K562 (cell line): ENCODE measurements at regions not wholly inside any gene's neighbourhood (a gene's known extent, or its start where the extent isn't known, plus 50 kb on each side); places are given as distances from the start of the nearest gene placed in this dataset.

Source experiments
- ATAC-seq: fragments of 200-7000 bp; cut with Tn5 transposase; 3 replicates; pipeline ENCODE4 v1.9.1; 2020; ENCODE audit warnings: moderate library complexity
- BruUV-seq: library from RNA; stranded (reverse); fragments of 400-500 nt; replicated peaks from 2 replicates; lab custom pipeline; 2021; lab: Mats Ljungman, UMichigan
- CTCF ChIA-PET: fragments of 300-600 bp; formaldehyde crosslinking; extraction: SDS; loops from one replicate; lab custom pipeline; 2021; ENCODE audit warnings: low intra/inter-chr PET ratio; lab: Yijun Ruan, JAX
- POLR2A ChIA-PET: fragments of 300-600, 350-650 bp; sonication (Branson Sonifier 250); formaldehyde crosslinking; extraction: SDS; loops from one replicate; lab custom pipeline; 2021; ENCODE audit warnings: antibody characterized with exemption, inconsistent platforms; lab: Yijun Ruan, JAX
- DNase-seq, 4 experiments: peaks; one replicate each; pipeline versions ENCODE4 v3.0.0 to v3.0.0-alpha.2; 2011 to 2018; ENCODE audit warnings: low spot score in 3 of 4, mixed read lengths in 3 of 4; ENCODE audit errors: extremely low read depth in 1 of 4
- FAIRE-seq: peaks from 2 replicates; lab custom pipeline; 2011; peaks lifted over from hg19 to GRCh38; lab: Jason Lieb, UNC
- H2AFZ ChIP-seq: 2 replicates; pipeline ENCODE4 v1.6.0; 2011; ENCODE audit warnings: low read depth, low read length, control low read depth, inconsistent platforms
- H3K27ac ChIP-seq: fragments of 200-600 bp; 3 replicates; pipeline ENCODE4 v1.8.0; 2011; ENCODE audit warnings: low read depth, mild to moderate bottlenecking, control low read depth, inconsistent platforms, low read length, moderate library complexity, mixed read lengths; ENCODE audit errors: extremely low read depth
- H3K27me3 ChIP-seq, 2 experiments: fragments of 300-600 bp in 1 of 2; 2 replicates in 1 of 2; 3 replicates in 1 of 2; pipeline versions ENCODE4 v1.6.0 to v1.8.0; 2011; ENCODE audit warnings: inconsistent platforms in 2 of 2, low read length in 2 of 2, mild to moderate bottlenecking in 1 of 2, mixed read lengths in 1 of 2, moderate library complexity in 1 of 2; ENCODE audit not compliant: control insufficient read depth in 2 of 2, insufficient read depth in 2 of 2
- H3K36me3 ChIP-seq: fragments of 300-600 bp; 3 replicates; pipeline ENCODE4 v1.8.0; 2011; ENCODE audit warnings: mild to moderate bottlenecking, low read length, inconsistent platforms; ENCODE audit not compliant: control insufficient read depth, insufficient read depth
- H3K4me1 ChIP-seq, 2 experiments: fragments of 200-600 bp in 1 of 2; replicated peaks in 1 of 2; 2 replicates in 1 of 2; 3 replicates in 1 of 2; pipeline versions ENCODE4 v1.5.1 to v1.8.0; 2011; ENCODE audit warnings: inconsistent platforms in 2 of 2, low read length in 2 of 2, mild to moderate bottlenecking in 1 of 2, mixed read lengths in 1 of 2, moderate library complexity in 1 of 2; ENCODE audit not compliant: control insufficient read depth in 2 of 2, insufficient read depth in 2 of 2
- H3K4me2 ChIP-seq: 2 replicates; pipeline ENCODE4 v1.6.1; 2011; ENCODE audit warnings: low read length, control low read depth, inconsistent platforms, mixed read lengths; ENCODE audit not compliant: insufficient read depth
- H3K4me3 ChIP-seq: fragments of 200-600 bp; sonication (generic), shearing (Covaris generic); 2 replicates; pipeline ENCODE4 v1.5.1; 2016; ENCODE audit warnings: control low read depth, inconsistent platforms
- H3K79me2 ChIP-seq: fragments of 200-600 bp; 3 replicates; pipeline ENCODE4 v1.8.0; 2011; ENCODE audit warnings: low read length, inconsistent platforms; ENCODE audit not compliant: control insufficient read depth, insufficient read depth
- H3K9ac ChIP-seq, 2 experiments: 2 replicates each; pipeline versions ENCODE4 v1.6.0 to v1.6.1; 2011; ENCODE audit warnings: low read depth in 2 of 2, low read length in 2 of 2, control low read depth in 1 of 2, inconsistent platforms in 1 of 2, mild to moderate bottlenecking in 1 of 2, mixed read lengths in 1 of 2; ENCODE audit not compliant: insufficient read depth in 1 of 2
- H3K9me1 ChIP-seq: one replicate; pipeline ENCODE4 v1.6.0; 2011; ENCODE audit warnings: inconsistent platforms, mild to moderate bottlenecking, low read length, moderate library complexity; ENCODE audit not compliant: control insufficient read depth, insufficient read depth
- H3K9me3 ChIP-seq: replicated peaks from 2 replicates; pipeline ENCODE4 v1.5.1; 2011; ENCODE audit warnings: low read depth, low read length, inconsistent platforms; ENCODE audit not compliant: control insufficient read depth, insufficient read depth
- H4K20me1 ChIP-seq: replicated peaks from 2 replicates; pipeline ENCODE4 v1.6.1; 2011; ENCODE audit warnings: low read length, inconsistent platforms, mixed read lengths; ENCODE audit not compliant: control insufficient read depth, insufficient read depth
- ARID2 ChIP-seq: fragments of 450-650 bp; IDR thresholded peaks from 2 replicates; pipeline ENCODE4 v1.6.1; 2017; ENCODE audit warnings: antibody characterized with exemption, mild to moderate bottlenecking
- CCAR2 ChIP-seq: fragments of 200-400 bp; formaldehyde crosslinking; IDR thresholded peaks from 2 replicates; pipeline ENCODE4 v1.6.1; 2017; ENCODE audit warnings: mild to moderate bottlenecking, low read depth, low read length
- CCNT2 ChIP-seq: IDR thresholded peaks from 2 replicates; pipeline ENCODE4 v1.6.1; 2011; ENCODE audit warnings: borderline replicate concordance, low read depth, mild to moderate bottlenecking, moderate library complexity, mixed read lengths, low read length; ENCODE audit not compliant: insufficient read length; ENCODE audit errors: extremely low read depth
- CHD4 ChIP-seq: fragments of 200-600 bp; sonication (generic); IDR thresholded peaks from 3 replicates; pipeline ENCODE4 v1.6.1; 2012; ENCODE audit warnings: low read depth, mild to moderate bottlenecking, mixed read lengths, low read length, inconsistent platforms; ENCODE audit not compliant: insufficient read depth, insufficient replicate concordance, poor library complexity, severe bottlenecking
- CREBBP ChIP-seq: IDR thresholded peaks from one replicate; pipeline ENCODE4 v1.6.1; 2012; ENCODE audit warnings: low read depth, mild to moderate bottlenecking, control low read depth, inconsistent platforms, low read length
- HDAC1 ChIP-seq, 2 experiments: fragments of 450-650 bp; IDR thresholded peaks; 2 replicates each; pipeline ENCODE4 v1.6.1; 2016 to 2017; ENCODE audit warnings: inconsistent platforms in 1 of 2, mild to moderate bottlenecking in 1 of 2, moderate library complexity in 1 of 2
- IRF9 ChIP-seq: fragments of 450-650 bp; IDR thresholded peaks from 2 replicates; pipeline ENCODE4 v1.6.1; 2016; ENCODE audit warnings: missing biosample characterization, missing genetic modification characterization
- PHF21A ChIP-seq: fragments of 450-650 bp; IDR thresholded peaks from 2 replicates; pipeline ENCODE4 v1.6.1; 2017; ENCODE audit warnings: low read depth, borderline replicate concordance
- RBM34 ChIP-seq: fragments of 200-400 bp; formaldehyde crosslinking; IDR thresholded peaks from 2 replicates; pipeline ENCODE4 v1.6.1; 2018; ENCODE audit warnings: low read length, borderline replicate concordance; ENCODE audit not compliant: insufficient read depth
- ZBTB26 ChIP-seq: fragments of 450-650 bp; formaldehyde crosslinking; IDR thresholded peaks from 2 replicates; pipeline ENCODE4 v1.4.0; 2022; ENCODE audit warnings: missing genetic modification characterization
- ZFP36 ChIP-seq: fragments of 150-350 bp; IDR thresholded peaks from 2 replicates; pipeline ENCODE4 v1.6.1; 2018; ENCODE audit warnings: low read length, low read depth; ENCODE audit not compliant: partially characterized antibody
- WGBS: fragments of 100-300 bp; shearing (Covaris generic); methylation state at CpG from one replicate; pipeline ENCODE4 v1.1.6; 2016; ENCODE audit warnings: low coverage, mixed read lengths; ENCODE audit not compliant: insufficient coverage; ENCODE audit errors: missing lambda C conversion rate; 5-methylcytosine and 5-hydroxymethylcytosine counted together
- in situ Hi-C: fragments of 300-500 bp; cut with MboI; formaldehyde crosslinking; loops from 4 replicates; pipeline ENCODE4 v1.15.0; 2018; ENCODE audit warnings: inconsistent platforms, mixed read lengths
- intact Hi-C: fragments of 100-400 bp; cut with micrococcal nuclease; formaldehyde crosslinking; loops from 2 replicates; pipeline ENCODE4 v1.14.2; 2022
- TF ChIP-seq, protein P1 (sequence below): fragments of 200-400 bp; formaldehyde crosslinking; IDR thresholded peaks from 2 replicates; pipeline ENCODE4 v1.6.1; 2017; ENCODE audit warnings: mild to moderate bottlenecking, low read depth, low read length, moderate library complexity

DNA sequence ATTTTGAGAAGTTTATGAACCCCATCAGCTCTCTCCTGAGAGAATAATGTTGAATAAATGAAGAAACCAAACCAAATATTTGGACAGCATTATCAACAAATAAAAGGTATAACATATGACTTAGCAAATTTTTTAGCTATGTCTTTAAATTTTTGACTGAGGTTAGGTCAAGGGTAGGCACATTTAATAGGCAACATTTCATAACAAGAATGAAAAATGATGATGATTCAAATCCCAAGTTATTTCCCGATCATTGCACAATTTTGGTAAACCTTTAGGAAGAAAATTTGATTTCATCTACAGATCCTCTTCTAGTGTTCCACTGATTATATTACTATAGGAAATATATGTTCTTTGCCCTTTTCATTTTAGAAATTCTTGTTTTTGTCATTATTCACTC lies 123.7 kb upstream of the TLR3 start:
- intact Hi-C loops, result no loop called here
- POLR2A ChIA-PET, result no interaction called here
- no peak for DNase-seq
- H3K4me1 ChIP-seq, result no peaks in the 10 kb centered on the region
- 8% methylated on average over 1 of the region's 1 CpG for WGBS
- FAIRE-seq, result no peak
- no peak overlapping the region for H3K4me2 ChIP-seq
- H3K9ac ChIP-seq, result no peak overlapping the region
- H3K27me3 ChIP-seq, result no peaks in the 10 kb centered on the region
- no peak for ATAC-seq
- H2AFZ ChIP-seq, result no peak overlapping the region
- H3K4me3 ChIP-seq, result no peak overlapping the region
- H3K9me1 ChIP-seq, result no peaks in the 10 kb centered on the region
- BruUV-seq, result no TSS peak
- H3K9me3 ChIP-seq, result no peaks in the 10 kb centered on the region
- no peaks in the 10 kb centered on the region for H3K36me3 ChIP-seq
- no peaks in the 10 kb centered on the region for H3K79me2 ChIP-seq
- TF ChIP-seq CHD4, result no peak
- TF ChIP-seq ARID2, result no peak
- TF ChIP-seq, all 486 proteins: peak for 0
- no peak overlapping the region for H3K27ac ChIP-seq
- no peaks in the 10 kb centered on the region for H4K20me1 ChIP-seq
- in situ Hi-C loops, result no loop called here
- CTCF ChIA-PET, result no interaction called here

DNA sequence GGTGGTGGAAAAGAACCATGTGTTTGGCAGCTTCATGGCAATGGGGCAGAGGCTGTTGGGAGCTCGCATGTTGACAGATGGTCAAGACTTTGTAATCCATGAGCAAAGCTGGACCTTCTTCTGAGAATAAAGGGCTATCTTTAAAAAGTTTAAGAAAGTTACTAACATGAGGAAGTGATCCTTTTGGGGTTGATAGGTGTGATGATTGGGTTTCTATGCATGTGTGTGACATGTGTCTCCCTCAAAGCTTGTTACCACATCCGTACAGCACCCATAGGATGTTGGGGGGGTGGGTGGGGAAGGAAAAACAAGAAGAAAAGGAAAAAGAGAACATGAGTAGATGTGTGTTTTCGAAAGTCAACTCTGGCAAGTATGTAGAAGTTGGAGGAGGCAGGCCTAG lies 123.0 kb upstream of the TLR3 start:
- 0% methylated on average over 2 of the region's 3 CpGs for WGBS
- ChIA-PET CTCF (no interaction called here), POLR2A (no interaction called here)
- no peak for DNase-seq
- Histone ChIP-seq H3K27me3 (no peaks in the 10 kb centered on the region), H3K4me3 (no peak overlapping the region), H3K4me2 (no peak overlapping the region), H2AFZ (no peak overlapping the region), H3K36me3 (no peaks in the 10 kb centered on the region), H3K27ac (no peak overlapping the region), H3K9me1 (no peaks in the 10 kb centered on the region), H4K20me1 (no peaks in the 10 kb centered on the region), H3K9ac (no peak overlapping the region), H3K9me3 (no peaks in the 10 kb centered on the region), H3K79me2 (no peaks in the 10 kb centered on the region), H3K4me1 (no peaks in the 10 kb centered on the region)
- intact Hi-C loops, result no loop called here
- ATAC-seq, result no peak
- no peak for FAIRE-seq
- no TSS peak for BruUV-seq
- in situ Hi-C loops, result no loop called here
- TF ChIP-seq CCAR2 (no peak), PHF21A (no peak), RBM34 (no peak), ZFP36 (no peak), ZBTB26 (no peak), CCNT2 (no peak), CREBBP (no peak), IRF9 (no peak), HDAC1 (IDR thresholded peaks at IDR 0.05) (no peak)
- TF ChIP-seq, protein P1, sequence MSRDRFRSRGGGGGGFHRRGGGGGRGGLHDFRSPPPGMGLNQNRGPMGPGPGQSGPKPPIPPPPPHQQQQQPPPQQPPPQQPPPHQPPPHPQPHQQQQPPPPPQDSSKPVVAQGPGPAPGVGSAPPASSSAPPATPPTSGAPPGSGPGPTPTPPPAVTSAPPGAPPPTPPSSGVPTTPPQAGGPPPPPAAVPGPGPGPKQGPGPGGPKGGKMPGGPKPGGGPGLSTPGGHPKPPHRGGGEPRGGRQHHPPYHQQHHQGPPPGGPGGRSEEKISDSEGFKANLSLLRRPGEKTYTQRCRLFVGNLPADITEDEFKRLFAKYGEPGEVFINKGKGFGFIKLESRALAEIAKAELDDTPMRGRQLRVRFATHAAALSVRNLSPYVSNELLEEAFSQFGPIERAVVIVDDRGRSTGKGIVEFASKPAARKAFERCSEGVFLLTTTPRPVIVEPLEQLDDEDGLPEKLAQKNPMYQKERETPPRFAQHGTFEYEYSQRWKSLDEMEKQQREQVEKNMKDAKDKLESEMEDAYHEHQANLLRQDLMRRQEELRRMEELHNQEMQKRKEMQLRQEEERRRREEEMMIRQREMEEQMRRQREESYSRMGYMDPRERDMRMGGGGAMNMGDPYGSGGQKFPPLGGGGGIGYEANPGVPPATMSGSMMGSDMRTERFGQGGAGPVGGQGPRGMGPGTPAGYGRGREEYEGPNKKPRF, result no peak
